Astrocyte (in vitro differentiated cells and primary cell): ENCODE measurements at regions not wholly inside any gene's neighbourhood (a gene's known extent, or its start where the extent isn't known, plus 50 kb on each side); places are given as distances from the start of the nearest gene placed in this dataset.

Source experiments
- EZH2 ChIP-seq: IDR thresholded peaks from 2 replicates; pipeline ENCODE4 v1.6.1; 2012; ENCODE audit warnings: mild to moderate bottlenecking, low read length, inconsistent platforms; ENCODE audit not compliant: insufficient read depth
- TF ChIP-seq, protein P1 (sequence below): IDR thresholded peaks from 2 replicates; pipeline ENCODE4 v1.5.1; 2011; ENCODE audit warnings: low read depth, mild to moderate bottlenecking, inconsistent platforms, low read length, moderate library complexity; ENCODE audit not compliant: insufficient read depth

DNA sequence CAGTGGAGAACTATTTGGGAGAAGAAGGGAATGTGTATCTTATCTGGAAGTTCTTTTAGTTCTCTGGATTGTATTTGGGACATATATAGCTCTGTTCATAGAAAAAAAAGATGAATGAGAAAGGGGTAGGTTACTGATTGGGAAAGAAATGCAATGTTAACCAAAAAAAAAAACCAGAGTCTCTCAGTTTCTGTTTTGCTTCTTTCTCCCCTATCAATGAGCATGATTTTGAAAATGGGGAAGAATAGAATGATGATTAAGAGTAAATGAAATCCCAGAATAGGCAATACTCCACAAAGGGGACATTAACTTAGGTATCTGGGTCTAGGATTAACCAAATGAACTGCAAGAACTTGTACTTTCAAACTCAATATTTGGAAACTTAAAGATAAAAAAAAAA lies 92.9 kb downstream of the RHOU start:
- TF ChIP-seq, protein P1, sequence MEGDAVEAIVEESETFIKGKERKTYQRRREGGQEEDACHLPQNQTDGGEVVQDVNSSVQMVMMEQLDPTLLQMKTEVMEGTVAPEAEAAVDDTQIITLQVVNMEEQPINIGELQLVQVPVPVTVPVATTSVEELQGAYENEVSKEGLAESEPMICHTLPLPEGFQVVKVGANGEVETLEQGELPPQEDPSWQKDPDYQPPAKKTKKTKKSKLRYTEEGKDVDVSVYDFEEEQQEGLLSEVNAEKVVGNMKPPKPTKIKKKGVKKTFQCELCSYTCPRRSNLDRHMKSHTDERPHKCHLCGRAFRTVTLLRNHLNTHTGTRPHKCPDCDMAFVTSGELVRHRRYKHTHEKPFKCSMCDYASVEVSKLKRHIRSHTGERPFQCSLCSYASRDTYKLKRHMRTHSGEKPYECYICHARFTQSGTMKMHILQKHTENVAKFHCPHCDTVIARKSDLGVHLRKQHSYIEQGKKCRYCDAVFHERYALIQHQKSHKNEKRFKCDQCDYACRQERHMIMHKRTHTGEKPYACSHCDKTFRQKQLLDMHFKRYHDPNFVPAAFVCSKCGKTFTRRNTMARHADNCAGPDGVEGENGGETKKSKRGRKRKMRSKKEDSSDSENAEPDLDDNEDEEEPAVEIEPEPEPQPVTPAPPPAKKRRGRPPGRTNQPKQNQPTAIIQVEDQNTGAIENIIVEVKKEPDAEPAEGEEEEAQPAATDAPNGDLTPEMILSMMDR = no peak
- no peak for TF ChIP-seq EZH2
